HCT116 (cell line): ENCODE measurements at regions not wholly inside any gene's neighbourhood (a gene's known extent, or its start where the extent isn't known, plus 50 kb on each side); places are given as distances from the start of the nearest gene placed in this dataset.

ENCODE experiments used
- POLR2AphosphoS5 ChIP-seq: IDR thresholded peaks from 2 replicates; pipeline ENCODE4 v1.6.1; 2011; ENCODE audit warnings: mild to moderate bottlenecking, low read depth, low read length, moderate library complexity
- TCF7L2 ChIP-seq: IDR thresholded peaks from 2 replicates; pipeline ENCODE4 v1.7.0; 2011; ENCODE audit warnings: borderline replicate concordance, inconsistent platforms; ENCODE audit not compliant: insufficient read depth, insufficient read length; ENCODE audit errors: extremely low read depth
- YY1 ChIP-seq: IDR thresholded peaks from 2 replicates; pipeline ENCODE4 v1.6.1; 2011; ENCODE audit warnings: low read length, low read depth, moderate library complexity, mild to moderate bottlenecking; ENCODE audit not compliant: insufficient replicate concordance; ENCODE audit errors: extremely low read depth
- TF ChIP-seq, protein P1 (sequence below), 3 experiments: fragments of 200-600 bp in 1 of 3; sonication (generic) in 1 of 3; IDR thresholded peaks in 2 of 3; conservative IDR thresholded peaks in 1 of 3; 2 replicates each; pipeline ENCODE4 v1.5.1; 2012 to 2017; ENCODE audit warnings: low read depth in 2 of 3, low read length in 2 of 3, antibody characterized with exemption in 1 of 3, borderline replicate concordance in 1 of 3, control low read depth in 1 of 3, mild to moderate bottlenecking in 1 of 3, mixed read lengths in 1 of 3, mixed run types in 1 of 3, moderate library complexity in 1 of 3; ENCODE audit not compliant: insufficient read depth in 1 of 3

- TF ChIP-seq, protein P1, sequence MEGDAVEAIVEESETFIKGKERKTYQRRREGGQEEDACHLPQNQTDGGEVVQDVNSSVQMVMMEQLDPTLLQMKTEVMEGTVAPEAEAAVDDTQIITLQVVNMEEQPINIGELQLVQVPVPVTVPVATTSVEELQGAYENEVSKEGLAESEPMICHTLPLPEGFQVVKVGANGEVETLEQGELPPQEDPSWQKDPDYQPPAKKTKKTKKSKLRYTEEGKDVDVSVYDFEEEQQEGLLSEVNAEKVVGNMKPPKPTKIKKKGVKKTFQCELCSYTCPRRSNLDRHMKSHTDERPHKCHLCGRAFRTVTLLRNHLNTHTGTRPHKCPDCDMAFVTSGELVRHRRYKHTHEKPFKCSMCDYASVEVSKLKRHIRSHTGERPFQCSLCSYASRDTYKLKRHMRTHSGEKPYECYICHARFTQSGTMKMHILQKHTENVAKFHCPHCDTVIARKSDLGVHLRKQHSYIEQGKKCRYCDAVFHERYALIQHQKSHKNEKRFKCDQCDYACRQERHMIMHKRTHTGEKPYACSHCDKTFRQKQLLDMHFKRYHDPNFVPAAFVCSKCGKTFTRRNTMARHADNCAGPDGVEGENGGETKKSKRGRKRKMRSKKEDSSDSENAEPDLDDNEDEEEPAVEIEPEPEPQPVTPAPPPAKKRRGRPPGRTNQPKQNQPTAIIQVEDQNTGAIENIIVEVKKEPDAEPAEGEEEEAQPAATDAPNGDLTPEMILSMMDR (IDR thresholded peaks at IDR 0.05 in 2 of 3, conservative IDR thresholded peaks at IDR 0.05 in 1 of 3; ENCODE audit: borderline replicate concordance in 1 of 3, insufficient read depth in 1 of 3, low read depth in 2 of 3, low read length in 2 of 3) = no peak
- no peak for TF ChIP-seq YY1
- no peak for TF ChIP-seq TCF7L2
- TF ChIP-seq POLR2AphosphoS5 = no peak
Observed at GRCh38 chr10:54853883-54854282, 52.9 kb upstream of the PCDH15 start.
